GM12878 (cell line): ENCODE measurements at regions not wholly inside any gene's neighbourhood (a gene's known extent, or its start where the extent isn't known, plus 50 kb on each side); places are given as distances from the start of the nearest gene placed in this dataset.

ENCODE experiments used
- ATAC-seq: fragments of 200-7000 bp; cut with Tn5 transposase; 3 replicates; pipeline ENCODE4 v1.9.1; 2020; ENCODE audit warnings: mild to moderate bottlenecking, moderate library complexity
- BruUV-seq: library from RNA; stranded (reverse); fragments of 400-500 nt; replicated peaks from 2 replicates; lab custom pipeline; 2021; lab: Mats Ljungman, UMichigan
- CTCF ChIA-PET: fragments of 300-600 bp; sonication (Branson Sonifier 250); formaldehyde crosslinking; extraction: SDS; loops from one replicate; lab custom pipeline; 2021; ENCODE audit warnings: inconsistent platforms; lab: Yijun Ruan, JAX
- POLR2A ChIA-PET: fragments of 350-600 bp; formaldehyde crosslinking; extraction: SDS; loops from one replicate; lab custom pipeline; 2021; ENCODE audit warnings: inconsistent platforms; lab: Charles Lee
- RAD21 ChIA-PET: fragments of 300-600 bp; sonication (Branson Sonifier 250); formaldehyde crosslinking; loops from one replicate; lab custom pipeline; 2023; ENCODE audit warnings: antibody characterized with exemption; ENCODE audit not compliant: unreplicated experiment; lab: Charles Lee
- SMC1A ChIA-PET: fragments of 300-600 bp; sonication (Branson Sonifier 250); formaldehyde crosslinking; loops from one replicate; lab custom pipeline; 2023; ENCODE audit not compliant: unreplicated experiment, uncharacterized antibody; lab: Charles Lee
- DNase-seq: peaks from one replicate; pipeline ENCODE4 v3.0.0-alpha.2; 2011; ENCODE audit warnings: low read depth, low spot score
- FAIRE-seq: peaks from 3 replicates; lab custom pipeline; 2011; peaks lifted over from hg19 to GRCh38; lab: Jason Lieb, UNC
- H2AFZ ChIP-seq: 2 replicates; pipeline ENCODE4 v1.6.0; 2011; ENCODE audit warnings: low read depth, low read length, control low read depth; ENCODE audit not compliant: control insufficient read depth
- H3K27ac ChIP-seq: 2 replicates; pipeline ENCODE4 v1.5.1; 2011; ENCODE audit warnings: control low read depth; ENCODE audit not compliant: control insufficient read depth, insufficient read depth
- H3K27me3 ChIP-seq, 2 experiments: replicated peaks in 1 of 2; 2 replicates each; pipeline versions ENCODE4 v1.6.0 to v1.6.1; 2011; ENCODE audit warnings: low read length in 1 of 2; ENCODE audit not compliant: control insufficient read depth in 2 of 2, insufficient read depth in 2 of 2
- H3K36me3 ChIP-seq, 2 experiments: 2 replicates each; pipeline ENCODE4 v1.5.1; 2011; ENCODE audit warnings: low read length in 1 of 2; ENCODE audit not compliant: control insufficient read depth in 2 of 2, insufficient read depth in 2 of 2
- H3K4me1 ChIP-seq: 2 replicates; pipeline ENCODE4 v1.6.1; 2011; ENCODE audit warnings: mild to moderate bottlenecking, low read length, moderate library complexity, mixed read lengths; ENCODE audit not compliant: control insufficient read depth, insufficient read depth
- H3K4me2 ChIP-seq: 2 replicates; pipeline ENCODE4 v1.6.0; 2011; ENCODE audit warnings: control low read depth; ENCODE audit not compliant: control insufficient read depth, insufficient read depth
- H3K4me3 ChIP-seq: fragments of 200-600 bp; sonication (generic); 2 replicates; pipeline ENCODE4 v1.5.1; 2016
- H3K79me2 ChIP-seq: 2 replicates; pipeline ENCODE4 v1.6.0; 2011; ENCODE audit warnings: low read length; ENCODE audit not compliant: control insufficient read depth, insufficient read depth
- H3K9ac ChIP-seq: 2 replicates; pipeline ENCODE4 v1.8.0; 2011; ENCODE audit warnings: low read length, control low read depth, mixed read lengths; ENCODE audit not compliant: control insufficient read depth, insufficient read depth
- H3K9me3 ChIP-seq: replicated peaks from 3 replicates; pipeline ENCODE4 v1.5.1; 2011; ENCODE audit warnings: mild to moderate bottlenecking, low read length; ENCODE audit not compliant: control insufficient read depth, insufficient read depth
- H4K20me1 ChIP-seq: 2 replicates; pipeline ENCODE4 v1.6.0; 2011; ENCODE audit not compliant: control insufficient read depth, insufficient read depth
- CREB1 ChIP-seq: IDR thresholded peaks from 2 replicates; pipeline ENCODE4 v1.6.1; 2012; ENCODE audit warnings: low read depth, mild to moderate bottlenecking, inconsistent platforms
- EED ChIP-seq: sonication (generic); IDR thresholded peaks from 2 replicates; pipeline ENCODE4 v1.6.1; 2016; ENCODE audit warnings: antibody characterized with exemption, low read depth
- MYB ChIP-seq: fragments of 150-350 bp; IDR thresholded peaks from 2 replicates; pipeline ENCODE4 v1.6.1; 2014; ENCODE audit warnings: mild to moderate bottlenecking, low read depth, low read length, borderline replicate concordance
- NR2C2 ChIP-seq: IDR thresholded peaks from 2 replicates; pipeline ENCODE4 v1.6.1; 2011; ENCODE audit warnings: borderline replicate concordance, low read depth; ENCODE audit not compliant: control insufficient read depth, insufficient read length
- RBBP5 ChIP-seq: fragments of 200-600 bp; sonication (generic); conservative IDR thresholded peaks from 2 replicates; pipeline ENCODE4 v1.6.1; 2016
- SMAD5 ChIP-seq: IDR thresholded peaks from 2 replicates; pipeline ENCODE4 v1.6.1; 2016; ENCODE audit warnings: antibody characterized with exemption, low read depth
- TCF12 ChIP-seq: IDR thresholded peaks from 2 replicates; pipeline ENCODE4 v1.6.1; 2011; ENCODE audit warnings: low read depth, mild to moderate bottlenecking, low read length
- ZBED1 ChIP-seq: IDR thresholded peaks from 2 replicates; pipeline ENCODE4 v1.6.1; 2016; ENCODE audit warnings: borderline replicate concordance
- ZNF622 ChIP-seq: fragments of 450-650 bp; IDR thresholded peaks from 2 replicates; pipeline ENCODE4 v1.6.1; 2017; ENCODE audit warnings: mild to moderate bottlenecking, inconsistent platforms
- WGBS: methylation state at CpG from one replicate; pipeline ENCODE4 v1.1.6; 2016; ENCODE audit warnings: low lambda C conversion rate; ENCODE audit not compliant: insufficient replicate concordance, insufficient coverage; ENCODE audit errors: missing lambda C conversion rate; 5-methylcytosine and 5-hydroxymethylcytosine counted together
- in situ Hi-C: fragments of 300-500 bp; cut with MboI; formaldehyde crosslinking; loops from 9 replicates; pipeline ENCODE4 v1.14.3; 2018; ENCODE audit warnings: mixed read lengths
- intact Hi-C: fragments of 100-400 bp; cut with micrococcal nuclease; formaldehyde crosslinking; loops from one replicate; pipeline ENCODE4 v1.14.2; 2022; ENCODE audit not compliant: unreplicated experiment
- TF ChIP-seq, protein P1 (sequence below): fragments of 450-650 bp; IDR thresholded peaks from 2 replicates; pipeline ENCODE4 v1.6.1; 2017; ENCODE audit warnings: mild to moderate bottlenecking, moderate library complexity
- TF ChIP-seq, protein P2 (sequence below): IDR thresholded peaks from 2 replicates; pipeline ENCODE4 v1.6.1; 2011; ENCODE audit warnings: low read depth, mild to moderate bottlenecking, low read length, moderate library complexity, borderline replicate concordance; ENCODE audit errors: extremely low read depth
- TF ChIP-seq, protein P3 (sequence below): fragments of 150-350 bp; IDR thresholded peaks from 2 replicates; pipeline ENCODE4 v1.6.1; 2014; ENCODE audit warnings: mild to moderate bottlenecking, low read depth, low read length

DNA sequence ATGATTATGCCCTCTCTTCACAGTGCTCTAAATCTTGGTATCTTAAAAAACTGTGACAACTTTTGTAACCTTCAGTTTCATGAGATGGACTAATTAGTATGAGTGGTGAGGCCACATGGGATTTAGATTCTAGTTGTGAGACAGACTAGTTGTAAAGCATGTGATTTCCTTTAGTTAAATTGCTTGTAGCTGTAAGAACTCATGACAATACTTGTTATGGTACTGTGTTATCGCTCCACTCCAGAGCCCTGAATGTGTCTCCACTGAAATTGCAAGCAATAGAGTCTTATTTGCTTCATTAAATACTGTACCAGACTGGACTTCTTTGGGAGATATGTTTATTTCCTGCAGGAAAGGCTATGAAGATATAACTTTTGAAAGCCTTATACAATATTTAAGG, 1198.3 kb upstream of the CDH6 start:
- ATAC-seq (no peak), DNase-seq (no peak)
- SMC1A ChIA-PET, result no interaction called here
- TF ChIP-seq ZBED1 (no peak), RBBP5 (no peak), MYB (no peak), TCF12 (no peak)
- TF ChIP-seq, all 136 proteins: peak for 0
- no peaks in the 10 kb centered on the region for H3K36me3 ChIP-seq
- no peak overlapping the region for H3K9ac ChIP-seq
- intact Hi-C loops (no loop called here), in situ Hi-C loops (no loop called here)
- ChIA-PET POLR2A (no interaction called here), RAD21 (no interaction called here), CTCF (no interaction called here)
- no peak overlapping the region for H3K27ac ChIP-seq
- FAIRE-seq, result no peak
- no peaks in the 10 kb centered on the region for H3K4me1 ChIP-seq
- H3K4me3 ChIP-seq, result no peak overlapping the region
- no peaks in the 10 kb centered on the region for H3K79me2 ChIP-seq
- 0% methylated on average over 1 of the region's 1 CpG for WGBS
- H3K4me2 ChIP-seq, result no peak overlapping the region
- no peaks in the 10 kb centered on the region for H3K9me3 ChIP-seq
- H3K27me3 ChIP-seq, result no peaks in the 10 kb centered on the region
- H4K20me1 ChIP-seq, result no peaks in the 10 kb centered on the region
- no peak overlapping the region for H2AFZ ChIP-seq
- BruUV-seq, result no TSS peak

DNA sequence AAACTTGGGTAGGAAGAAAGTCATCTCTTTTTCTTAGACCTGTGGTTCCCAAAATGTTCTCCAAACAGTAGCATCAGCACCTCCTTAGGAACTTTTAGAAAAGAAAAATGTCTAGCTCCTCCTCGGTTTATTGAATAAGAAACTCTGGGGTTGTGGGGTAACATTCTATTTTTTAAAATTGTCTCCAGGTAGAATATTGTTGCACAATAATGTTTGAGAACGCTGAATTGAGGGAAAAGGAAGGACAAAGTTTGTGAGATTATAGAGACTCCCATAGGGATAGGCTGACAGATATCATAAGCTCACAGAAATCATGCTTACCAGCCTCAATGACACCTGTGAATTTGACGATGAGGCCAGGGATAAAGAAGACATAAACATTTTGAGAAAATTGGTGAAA, 1199.0 kb upstream of the CDH6 start:
- H3K9ac ChIP-seq, result no peak overlapping the region
- SMC1A ChIA-PET, result no interaction called here
- in situ Hi-C loops, result no loop called here
- H3K4me3 ChIP-seq, result no peak overlapping the region
- no peak overlapping the region for H2AFZ ChIP-seq
- POLR2A ChIA-PET, result no interaction called here
- 0% methylated on average over 3 of the region's 3 CpGs for WGBS
- no peaks in the 10 kb centered on the region for H4K20me1 ChIP-seq
- no peaks in the 10 kb centered on the region for H3K4me1 ChIP-seq
- DNase-seq (no peak), FAIRE-seq (no peak), ATAC-seq (no peak)
- RAD21 ChIA-PET, result no interaction called here
- H3K27me3 ChIP-seq, result no peaks in the 10 kb centered on the region
- CTCF ChIA-PET, result no interaction called here
- H3K9me3 ChIP-seq, result no peaks in the 10 kb centered on the region
- intact Hi-C loops, result no loop called here
- no peak overlapping the region for H3K27ac ChIP-seq
- no peaks in the 10 kb centered on the region for H3K36me3 ChIP-seq
- no peak overlapping the region for H3K4me2 ChIP-seq
- no TSS peak for BruUV-seq
- no peaks in the 10 kb centered on the region for H3K79me2 ChIP-seq
- TF ChIP-seq, protein P1, sequence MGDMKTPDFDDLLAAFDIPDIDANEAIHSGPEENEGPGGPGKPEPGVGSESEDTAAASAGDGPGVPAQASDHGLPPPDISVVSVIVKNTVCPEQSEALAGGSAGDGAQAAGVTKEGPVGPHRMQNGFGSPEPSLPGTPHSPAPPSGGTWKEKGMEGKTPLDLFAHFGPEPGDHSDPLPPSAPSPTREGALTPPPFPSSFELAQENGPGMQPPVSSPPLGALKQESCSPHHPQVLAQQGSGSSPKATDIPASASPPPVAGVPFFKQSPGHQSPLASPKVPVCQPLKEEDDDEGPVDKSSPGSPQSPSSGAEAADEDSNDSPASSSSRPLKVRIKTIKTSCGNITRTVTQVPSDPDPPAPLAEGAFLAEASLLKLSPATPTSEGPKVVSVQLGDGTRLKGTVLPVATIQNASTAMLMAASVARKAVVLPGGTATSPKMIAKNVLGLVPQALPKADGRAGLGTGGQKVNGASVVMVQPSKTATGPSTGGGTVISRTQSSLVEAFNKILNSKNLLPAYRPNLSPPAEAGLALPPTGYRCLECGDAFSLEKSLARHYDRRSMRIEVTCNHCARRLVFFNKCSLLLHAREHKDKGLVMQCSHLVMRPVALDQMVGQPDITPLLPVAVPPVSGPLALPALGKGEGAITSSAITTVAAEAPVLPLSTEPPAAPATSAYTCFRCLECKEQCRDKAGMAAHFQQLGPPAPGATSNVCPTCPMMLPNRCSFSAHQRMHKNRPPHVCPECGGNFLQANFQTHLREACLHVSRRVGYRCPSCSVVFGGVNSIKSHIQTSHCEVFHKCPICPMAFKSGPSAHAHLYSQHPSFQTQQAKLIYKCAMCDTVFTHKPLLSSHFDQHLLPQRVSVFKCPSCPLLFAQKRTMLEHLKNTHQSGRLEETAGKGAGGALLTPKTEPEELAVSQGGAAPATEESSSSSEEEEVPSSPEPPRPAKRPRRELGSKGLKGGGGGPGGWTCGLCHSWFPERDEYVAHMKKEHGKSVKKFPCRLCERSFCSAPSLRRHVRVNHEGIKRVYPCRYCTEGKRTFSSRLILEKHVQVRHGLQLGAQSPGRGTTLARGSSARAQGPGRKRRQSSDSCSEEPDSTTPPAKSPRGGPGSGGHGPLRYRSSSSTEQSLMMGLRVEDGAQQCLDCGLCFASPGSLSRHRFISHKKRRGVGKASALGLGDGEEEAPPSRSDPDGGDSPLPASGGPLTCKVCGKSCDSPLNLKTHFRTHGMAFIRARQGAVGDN, result no peak
- TF ChIP-seq CREB1 (no peak), NR2C2 (no peak), EED (no peak), SMAD5 (no peak), ZNF622 (no peak), RBBP5 (no peak)
- TF ChIP-seq, protein P2, sequence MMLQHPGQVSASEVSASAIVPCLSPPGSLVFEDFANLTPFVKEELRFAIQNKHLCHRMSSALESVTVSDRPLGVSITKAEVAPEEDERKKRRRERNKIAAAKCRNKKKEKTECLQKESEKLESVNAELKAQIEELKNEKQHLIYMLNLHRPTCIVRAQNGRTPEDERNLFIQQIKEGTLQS, result no peak
- TF ChIP-seq, protein P3, sequence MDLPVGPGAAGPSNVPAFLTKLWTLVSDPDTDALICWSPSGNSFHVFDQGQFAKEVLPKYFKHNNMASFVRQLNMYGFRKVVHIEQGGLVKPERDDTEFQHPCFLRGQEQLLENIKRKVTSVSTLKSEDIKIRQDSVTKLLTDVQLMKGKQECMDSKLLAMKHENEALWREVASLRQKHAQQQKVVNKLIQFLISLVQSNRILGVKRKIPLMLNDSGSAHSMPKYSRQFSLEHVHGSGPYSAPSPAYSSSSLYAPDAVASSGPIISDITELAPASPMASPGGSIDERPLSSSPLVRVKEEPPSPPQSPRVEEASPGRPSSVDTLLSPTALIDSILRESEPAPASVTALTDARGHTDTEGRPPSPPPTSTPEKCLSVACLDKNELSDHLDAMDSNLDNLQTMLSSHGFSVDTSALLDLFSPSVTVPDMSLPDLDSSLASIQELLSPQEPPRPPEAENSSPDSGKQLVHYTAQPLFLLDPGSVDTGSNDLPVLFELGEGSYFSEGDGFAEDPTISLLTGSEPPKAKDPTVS, result no peak
